Neuronal stem cell (in vitro differentiated cells): ENCODE measurements at regions not wholly inside any gene's neighbourhood (a gene's known extent, or its start where the extent isn't known, plus 50 kb on each side); places are given as distances from the start of the nearest gene placed in this dataset.

Source experiments
- DNase-seq: peaks from one replicate; pipeline ENCODE4 v3.0.0-alpha.2; 2013; ENCODE audit warnings: low spot score
- H2AFZ ChIP-seq: one replicate; pipeline ENCODE4 v1.6.1; 2013; ENCODE audit warnings: mild to moderate bottlenecking, low read length, inconsistent platforms
- H2AK5ac ChIP-seq: 2 replicates; pipeline ENCODE4 v1.6.1; 2013; ENCODE audit warnings: low read depth, mild to moderate bottlenecking, inconsistent platforms, low read length, moderate library complexity, mixed read lengths
- H2BK120ac ChIP-seq: 2 replicates; pipeline ENCODE4 v1.6.1; 2013; ENCODE audit warnings: low read depth, mild to moderate bottlenecking, inconsistent platforms, low read length, moderate library complexity, mixed read lengths
- H2BK12ac ChIP-seq: one replicate; pipeline ENCODE4 v1.6.1; 2013; ENCODE audit warnings: low read length, inconsistent platforms
- H2BK15ac ChIP-seq: 2 replicates; pipeline ENCODE4 v1.6.1; 2013; ENCODE audit warnings: mild to moderate bottlenecking, low read length, inconsistent platforms, mixed read lengths
- H2BK5ac ChIP-seq: one replicate; pipeline ENCODE4 v1.6.1; 2013; ENCODE audit warnings: inconsistent platforms, mild to moderate bottlenecking, low read length, moderate library complexity
- H3K14ac ChIP-seq: one replicate; pipeline ENCODE4 v1.6.1; 2013; ENCODE audit warnings: low read length, inconsistent platforms
- H3K18ac ChIP-seq: 2 replicates; pipeline ENCODE4 v1.6.1; 2013; ENCODE audit warnings: low read length, inconsistent platforms
- H3K23ac ChIP-seq: 2 replicates; pipeline ENCODE4 v1.6.1; 2013; ENCODE audit warnings: low read depth, mild to moderate bottlenecking, mixed read lengths, low read length, inconsistent platforms; ENCODE audit not compliant: poor library complexity
- H3K27ac ChIP-seq: replicated peaks from 3 replicates; pipeline ENCODE4 v1.5.1; 2013; ENCODE audit warnings: low read length, inconsistent platforms
- H3K27me3 ChIP-seq, 3 experiments: 2 replicates each; pipeline ENCODE4 v1.6.1; 2013; ENCODE audit warnings: low read length in 3 of 3, mild to moderate bottlenecking in 2 of 3, inconsistent platforms in 1 of 3, low read depth in 1 of 3, mixed read lengths in 1 of 3, moderate library complexity in 1 of 3; ENCODE audit not compliant: control insufficient read depth in 3 of 3, insufficient read depth in 3 of 3
- H3K36me3 ChIP-seq, 2 donors: replicated peaks in 1 of 2; 2 replicates each; pipeline ENCODE4 v1.6.1; 2013; ENCODE audit warnings: low read length in 2 of 2; ENCODE audit not compliant: control insufficient read depth in 2 of 2, insufficient read depth in 2 of 2
- H3K4ac ChIP-seq: 2 replicates; pipeline ENCODE4 v1.6.1; 2013; ENCODE audit warnings: inconsistent platforms, mild to moderate bottlenecking, low read length, moderate library complexity
- H3K4me1 ChIP-seq, 2 donors: 1 replicate in 1 of 2; 2 replicates in 1 of 2; pipeline ENCODE4 v1.6.1; 2013; ENCODE audit warnings: low read length in 2 of 2, low read depth in 1 of 2; ENCODE audit not compliant: control insufficient read depth in 2 of 2, insufficient read depth in 1 of 2
- H3K4me2 ChIP-seq: one replicate; pipeline ENCODE4 v1.6.1; 2013; ENCODE audit warnings: mild to moderate bottlenecking, low read length, inconsistent platforms; ENCODE audit not compliant: insufficient read depth, poor library complexity, severe bottlenecking
- H3K4me3 ChIP-seq, 2 donors: 2 replicates each; pipeline ENCODE4 v1.5.1; 2013; ENCODE audit warnings: low read length in 2 of 2, mild to moderate bottlenecking in 2 of 2, inconsistent platforms in 1 of 2, moderate library complexity in 1 of 2
- H3K79me1 ChIP-seq: one replicate; pipeline ENCODE4 v1.6.1; 2013; ENCODE audit warnings: low read depth, mild to moderate bottlenecking, inconsistent platforms, low read length, moderate library complexity
- H3K9ac ChIP-seq: one replicate; pipeline ENCODE4 v1.6.1; 2013; ENCODE audit warnings: mild to moderate bottlenecking, low read depth, low read length, inconsistent platforms; ENCODE audit not compliant: poor library complexity
- H3K9me3 ChIP-seq, 2 donors: replicated peaks in 1 of 2; 2 replicates each; pipeline versions ENCODE3 to v1.6.1; 2013; ENCODE audit warnings: low read length in 2 of 2, mild to moderate bottlenecking in 2 of 2, inconsistent platforms in 1 of 2, low read depth in 1 of 2, mixed read lengths in 1 of 2, moderate library complexity in 1 of 2; ENCODE audit not compliant: control insufficient read depth in 2 of 2, insufficient read depth in 1 of 2
- H4K8ac ChIP-seq: one replicate; pipeline ENCODE4 v1.6.1; 2013; ENCODE audit warnings: low read depth, mild to moderate bottlenecking, inconsistent platforms, low read length, moderate library complexity
- H4K91ac ChIP-seq: one replicate; pipeline ENCODE4 v1.6.1; 2013; ENCODE audit warnings: low read length, low read depth, mild to moderate bottlenecking, inconsistent platforms; ENCODE audit not compliant: poor library complexity
- WGBS, 2 donors: extraction: QIAGEN DNeasy Blood & Tissue Kit; methylation state at CpG; one replicate each; pipeline ENCODE4 v1.1.7; 2013; ENCODE audit warnings: missing lambda C conversion rate in 2 of 2, mixed read lengths in 1 of 2; ENCODE audit not compliant: insufficient read length in 2 of 2, insufficient replicate concordance in 1 of 2; ENCODE audit errors: extremely low coverage in 2 of 2; 5-methylcytosine and 5-hydroxymethylcytosine counted together

DNA sequence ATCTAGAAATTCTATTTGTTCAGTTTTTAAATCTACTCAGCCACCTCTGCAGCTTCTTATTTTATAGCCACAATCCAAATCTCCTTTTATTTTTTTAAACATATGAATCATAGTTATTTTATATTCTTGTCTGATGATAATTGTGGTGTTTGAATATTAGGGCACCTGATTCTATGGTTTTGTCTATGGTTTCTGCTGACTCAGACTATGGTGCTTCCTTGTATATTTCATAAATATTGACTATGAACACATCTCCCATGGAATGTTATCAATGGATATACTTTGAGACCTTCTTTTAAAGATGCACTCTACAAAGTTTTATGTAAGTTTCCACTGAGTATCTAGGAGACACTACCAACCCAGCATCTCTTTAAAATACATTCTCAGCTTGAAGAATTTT lies 1027.0 kb upstream of the AUTS2 start:
- H2BK12ac ChIP-seq: no peak overlapping the region
- no peak overlapping the region for H2BK15ac ChIP-seq
- H3K27ac ChIP-seq: no peak overlapping the region
- H3K18ac ChIP-seq: no peak overlapping the region
- DNase-seq: no peak
- no peak overlapping the region for H3K4me3 ChIP-seq
- no peaks in the 10 kb centered on the region for H3K27me3 ChIP-seq
- H2AK5ac ChIP-seq: no peak overlapping the region
- no peak overlapping the region for H4K91ac ChIP-seq
- no peak overlapping the region for H2BK5ac ChIP-seq
- H3K9ac ChIP-seq: no peak overlapping the region
- no peak overlapping the region for H2BK120ac ChIP-seq
- no peak overlapping the region for H3K14ac ChIP-seq
- no peak overlapping the region for H3K4me2 ChIP-seq
- H3K4ac ChIP-seq: no peak overlapping the region
- no peak overlapping the region for H4K8ac ChIP-seq
- no peaks in the 10 kb centered on the region for H3K9me3 ChIP-seq
- H3K23ac ChIP-seq: no peak overlapping the region
- no peaks in the 10 kb centered on the region for H3K4me1 ChIP-seq
- H2AFZ ChIP-seq: no peak overlapping the region
- H3K36me3 ChIP-seq: no peaks in the 10 kb centered on the region
- no peaks in the 10 kb centered on the region for H3K79me1 ChIP-seq

DNA sequence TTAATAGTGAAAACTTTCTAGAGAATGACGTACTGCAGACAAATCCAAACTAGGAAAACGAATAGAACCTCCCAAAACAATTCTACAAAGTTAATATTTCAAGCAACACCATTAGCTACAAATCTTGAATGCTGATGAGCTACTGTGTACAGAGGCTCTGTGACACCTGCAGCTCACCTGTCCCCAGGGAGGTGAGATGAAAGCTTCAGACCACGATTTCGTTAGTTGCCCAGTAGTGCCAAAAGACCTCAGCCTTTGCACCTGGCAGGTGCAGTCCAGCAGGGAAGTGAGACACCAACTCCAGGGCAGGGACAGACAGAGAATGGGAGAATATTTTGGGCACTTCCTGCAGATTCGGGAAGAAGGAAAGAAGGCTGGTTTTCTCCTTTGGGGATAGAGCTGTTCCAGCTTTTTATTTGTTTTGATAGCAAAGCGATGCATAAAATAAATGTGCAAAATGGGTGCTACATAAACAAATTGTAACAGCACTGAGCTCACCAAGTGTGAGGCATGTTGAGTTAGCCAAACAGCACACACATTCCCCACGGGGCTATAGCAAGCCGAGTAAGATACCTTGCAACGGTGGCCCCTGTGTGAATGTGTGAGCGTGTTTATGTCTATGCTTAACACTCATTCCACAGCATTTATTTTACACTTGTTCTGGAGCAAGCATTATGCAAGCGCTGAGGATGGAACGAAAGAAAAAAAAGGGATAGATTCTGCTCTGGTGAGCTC lies 1024.8 kb upstream of the AUTS2 start:
- no peak overlapping the region for H3K14ac ChIP-seq
- no peaks in the 10 kb centered on the region for H3K4me1 ChIP-seq
- H4K91ac ChIP-seq: no peak overlapping the region
- H3K4me3 ChIP-seq: no peak overlapping the region
- DNase-seq: no peak
- WGBS, 2 donors: no CpG with 5 or more reads among the region's 12 CpGs
- no peak overlapping the region for H3K23ac ChIP-seq
- H2BK5ac ChIP-seq: no peak overlapping the region
- H3K4ac ChIP-seq: no peak overlapping the region
- H3K9me3 ChIP-seq: no peaks in the 10 kb centered on the region
- H2BK12ac ChIP-seq: no peak overlapping the region
- H2AFZ ChIP-seq: no peak overlapping the region
- no peak overlapping the region for H3K9ac ChIP-seq
- no peak overlapping the region for H2BK120ac ChIP-seq
- H4K8ac ChIP-seq: no peak overlapping the region
- H3K79me1 ChIP-seq: no peaks in the 10 kb centered on the region
- no peak overlapping the region for H2AK5ac ChIP-seq
- no peak overlapping the region for H3K18ac ChIP-seq
- H3K27ac ChIP-seq: no peak overlapping the region
- no peak overlapping the region for H3K4me2 ChIP-seq
- no peaks in the 10 kb centered on the region for H3K36me3 ChIP-seq
- H3K27me3 ChIP-seq: no peaks in the 10 kb centered on the region
- H2BK15ac ChIP-seq: no peak overlapping the region

DNA sequence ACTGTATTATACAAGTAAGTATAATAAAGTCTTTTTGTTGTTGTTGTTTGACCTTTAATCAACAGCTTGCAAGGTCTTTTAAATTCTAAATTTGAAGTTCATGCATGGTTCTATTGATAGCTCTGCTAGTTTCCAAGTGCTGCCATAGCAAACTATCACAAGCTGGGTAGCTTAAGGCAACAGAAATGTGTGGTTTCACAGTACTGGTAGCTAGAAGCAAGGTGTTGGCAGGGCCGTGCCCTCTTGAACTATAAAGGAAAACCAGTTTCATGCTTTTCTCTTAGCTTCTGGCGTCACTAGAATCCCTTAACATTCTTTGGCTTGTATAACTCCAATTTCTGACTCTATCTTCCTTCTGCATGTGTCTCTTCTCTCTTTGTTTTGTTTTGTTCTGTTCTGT lies 1021.9 kb upstream of the AUTS2 start:
- H3K18ac ChIP-seq: no peak overlapping the region
- H3K27me3 ChIP-seq: no peaks in the 10 kb centered on the region
- no peak overlapping the region for H4K8ac ChIP-seq
- H2BK120ac ChIP-seq: no peak overlapping the region
- no peaks in the 10 kb centered on the region for H3K4me1 ChIP-seq
- no peak overlapping the region for H3K23ac ChIP-seq
- no peak overlapping the region for H2BK15ac ChIP-seq
- no peak overlapping the region for H2BK5ac ChIP-seq
- H3K36me3 ChIP-seq: no peaks in the 10 kb centered on the region
- DNase-seq: no peak
- WGBS, 2 donors: no CpG with 5 or more reads among the region's 2 CpGs
- H3K79me1 ChIP-seq: no peaks in the 10 kb centered on the region
- no peak overlapping the region for H3K4me2 ChIP-seq
- H2AK5ac ChIP-seq: no peak overlapping the region
- no peaks in the 10 kb centered on the region for H3K9me3 ChIP-seq
- no peak overlapping the region for H2BK12ac ChIP-seq
- H3K27ac ChIP-seq: no peak overlapping the region
- no peak overlapping the region for H3K4me3 ChIP-seq
- H3K9ac ChIP-seq: no peak overlapping the region
- no peak overlapping the region for H3K14ac ChIP-seq
- no peak overlapping the region for H2AFZ ChIP-seq
- H4K91ac ChIP-seq: no peak overlapping the region
- no peak overlapping the region for H3K4ac ChIP-seq

DNA sequence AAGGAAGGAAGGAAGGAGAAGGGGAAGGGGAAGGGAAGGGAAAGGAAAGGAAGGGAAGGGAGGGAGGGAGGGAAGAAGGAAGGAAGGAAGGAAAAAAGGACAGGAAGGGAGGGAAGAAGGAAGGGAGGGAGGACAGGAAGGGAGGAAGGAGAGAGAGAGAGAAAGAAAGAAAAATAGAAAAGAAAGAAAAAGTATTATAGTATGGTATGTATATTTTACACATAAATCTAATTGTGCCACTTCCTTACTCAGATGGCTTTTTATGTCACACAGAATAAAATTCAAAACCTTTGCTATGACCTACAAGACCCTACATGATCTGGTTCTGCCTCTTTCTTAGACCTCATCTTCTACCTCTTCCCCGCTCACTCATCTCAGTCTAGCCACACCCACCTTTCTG lies 1016.9 kb upstream of the AUTS2 start:
- no CpG with 5 or more reads among the region's 1 CpG for WGBS, 2 donors

More for the DNA sequence above, 1016.9 kb upstream of the AUTS2 start:
- Histone ChIP-seq H3K4me1 (no peaks in the 10 kb centered on the region), H4K8ac (no peak overlapping the region), H3K14ac (no peak overlapping the region), H3K4me2 (no peak overlapping the region), H3K79me1 (no peaks in the 10 kb centered on the region), H3K27me3 (no peaks in the 10 kb centered on the region), H3K9ac (no peak overlapping the region), H3K23ac (no peak overlapping the region), H3K36me3 (no peaks in the 10 kb centered on the region), H2BK5ac (no peak overlapping the region), H2BK15ac (no peak overlapping the region), H3K27ac (no peak overlapping the region), H3K18ac (no peak overlapping the region), H2BK12ac (no peak overlapping the region), H2AK5ac (no peak overlapping the region), H3K4ac (no peak overlapping the region), H2BK120ac (no peak overlapping the region), H2AFZ (no peak overlapping the region), H3K9me3 (no peaks in the 10 kb centered on the region), H4K91ac (no peak overlapping the region), H3K4me3 (no peak overlapping the region)
- DNase-seq: no peak
